Activated CD8-positive, alpha-beta memory T cell treated with anti-CD3 and anti-CD28 coated beads, Interleukin-2, amount 10 ng/mL, durations not matched to agents 7 days and 5 days (primary cell): ENCODE measurements at regions not wholly inside any gene's neighbourhood (a gene's known extent, or its start where the extent isn't known, plus 50 kb on each side); places are given as distances from the start of the nearest gene placed in this dataset.

Source experiments
- ATAC-seq: fragments of 150-1000 bp; cut with Tn5 transposase; one replicate; pipeline ENCODE4 v1.10.0; 2021; ENCODE audit warnings: moderate library complexity
- CTCF ChIA-PET: fragments of 350-600 bp; sonication (Branson Sonifier 250); formaldehyde crosslinking; loops from one replicate; lab custom pipeline; 2021; ENCODE audit warnings: antibody characterized with exemption; lab: Charles Lee
- DNase-seq: peaks from one replicate; pipeline ENCODE4 v3.0.0-alpha.2; 2020
- H3K27ac Mint-ChIP-seq: one replicate; pipeline ENCODE4 v1.8.0; 2021; ENCODE audit warnings: mild to moderate bottlenecking, mixed read lengths
- H3K27me3 Mint-ChIP-seq: one replicate; pipeline ENCODE4 v1.8.0; 2021; ENCODE audit warnings: mixed read lengths
- H3K36me3 Mint-ChIP-seq: one replicate; pipeline ENCODE4 v1.8.0; 2021; ENCODE audit warnings: mild to moderate bottlenecking, mixed read lengths
- H3K4me1 Mint-ChIP-seq: one replicate; pipeline ENCODE4 v1.8.0; 2021; ENCODE audit warnings: mixed read lengths
- H3K4me3 Mint-ChIP-seq: one replicate; pipeline ENCODE4 v1.8.0; 2021; ENCODE audit warnings: mild to moderate bottlenecking, moderate library complexity, mixed read lengths
- H3K9me3 Mint-ChIP-seq: one replicate; pipeline ENCODE4 v1.8.0; 2022; ENCODE audit warnings: low read depth, mixed read lengths

DNA sequence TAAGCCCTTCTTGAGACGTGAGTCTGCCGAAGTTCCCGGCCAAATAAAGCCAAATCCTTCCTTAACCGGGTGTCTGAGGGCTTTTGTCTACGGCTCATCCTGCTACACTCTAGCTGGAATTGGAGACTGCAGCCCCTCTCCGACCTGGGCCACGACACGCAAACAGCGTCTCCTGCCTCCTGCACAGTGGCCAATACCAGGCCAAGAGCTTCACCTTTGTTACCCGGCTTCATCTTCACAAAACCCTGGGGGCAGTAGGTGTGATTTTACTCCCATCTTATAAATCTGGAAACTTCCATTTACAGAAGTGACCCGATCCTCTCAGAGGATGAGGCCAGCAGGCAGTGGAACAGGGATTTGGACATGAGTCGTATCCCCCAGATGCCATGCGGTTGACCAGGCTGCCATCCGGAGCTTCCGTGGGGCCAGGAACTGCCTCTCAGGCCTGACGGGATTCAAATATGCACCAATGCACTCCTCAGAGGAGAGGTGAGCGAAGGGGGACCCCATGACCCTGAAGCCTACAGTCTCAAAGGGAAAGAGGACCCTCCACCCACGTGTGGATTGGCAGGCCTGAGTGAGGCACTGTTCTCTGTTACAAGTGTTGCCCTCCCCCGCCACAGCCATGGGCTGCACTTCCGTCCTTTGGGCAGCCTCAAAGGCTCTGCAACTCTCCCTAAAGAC is 53.2 kb upstream of the KLF13 start:
- Mint-ChIP-seq H3K36me3 (no peaks in the 10 kb centered on the region), H3K4me3 (no peak overlapping the region), H3K27ac (no peak overlapping the region), H3K9me3 (no peaks in the 10 kb centered on the region), H3K27me3 (no peaks in the 10 kb centered on the region), H3K4me1 (peaks cover 31% of the 10 kb centered on the region)
- CTCF ChIA-PET: interaction anchor here (1.3 kb wide), 1 partner anchor 10 kb away, joined by 3 read pairs; no protein-coding TSS in a partner anchor
- ATAC-seq (no peak), DNase-seq (peak; percentile 19)

GRCh38 chr15:31274496-31275330 is 51.9 kb upstream of the KLF13 start:
- peak; percentile 34 for DNase-seq
- no peak for ATAC-seq
- Mint-ChIP-seq H3K27ac (no peak overlapping the region), H3K36me3 (no peaks in the 10 kb centered on the region), H3K4me1 (peaks cover 30% of the 10 kb centered on the region), H3K27me3 (no peaks in the 10 kb centered on the region), H3K9me3 (no peaks in the 10 kb centered on the region), H3K4me3 (no peak overlapping the region)
- CTCF ChIA-PET: no interaction called here

GRCh38 chr15:31275331-31276262 is 51.0 kb upstream of the KLF13 start:
- CTCF ChIA-PET: no interaction called here
- no peak for ATAC-seq
- no peak overlapping the region for H3K27ac Mint-ChIP-seq
- peak; percentile 39 for DNase-seq
- H3K36me3 Mint-ChIP-seq: no peaks in the 10 kb centered on the region
- no peaks in the 10 kb centered on the region for H3K27me3 Mint-ChIP-seq
- H3K4me1 Mint-ChIP-seq: peaks cover 24% of the 10 kb centered on the region
- no peaks in the 10 kb centered on the region for H3K9me3 Mint-ChIP-seq
- no peak overlapping the region for H3K4me3 Mint-ChIP-seq

- no peak overlapping the region for H3K27ac Mint-ChIP-seq
- peaks cover 14% of the 10 kb centered on the region for H3K4me1 Mint-ChIP-seq
- CTCF ChIA-PET: no interaction called here
- no peak for ATAC-seq
- H3K36me3 Mint-ChIP-seq: no peaks in the 10 kb centered on the region
- DNase-seq: peak; percentile 31
- no peaks in the 10 kb centered on the region for H3K27me3 Mint-ChIP-seq
- no peaks in the 10 kb centered on the region for H3K9me3 Mint-ChIP-seq
- H3K4me3 Mint-ChIP-seq: no peak overlapping the region
These were observed 49.9 kb upstream of the KLF13 start for GRCh38 chr15:31276596-31277298.
